Right atrium auricular region (tissue), 2 donors: ENCODE measurements at regions not wholly inside any gene's neighbourhood (a gene's known extent, or its start where the extent isn't known, plus 50 kb on each side); places are given as distances from the start of the nearest gene placed in this dataset.

Source experiments
- DNase-seq: peaks from one replicate; pipeline ENCODE4 v3.0.0-alpha.2; 2019; ENCODE audit warnings: low spot score
- H3K27ac ChIP-seq, 2 donors: fragments of 200-600 bp; sonication (generic); 1 replicate in 1 of 2; 2 replicates in 1 of 2; pipeline ENCODE4 v1.5.1; 2016 to 2019
- H3K27me3 ChIP-seq, 2 donors: fragments of 200-600 bp; sonication (generic); one replicate each; pipeline versions ENCODE4 v1.5.1 to v1.6.0; 2017 to 2019
- H3K36me3 ChIP-seq: fragments of 200-600 bp; sonication (generic); one replicate; pipeline ENCODE4 v1.5.1; 2016
- H3K4me1 ChIP-seq, 2 donors: fragments of 200-600 bp; sonication (generic); one replicate each; pipeline versions ENCODE4 v1.5.1 to v1.6.0; 2017 to 2019
- H3K4me3 ChIP-seq, 2 donors: fragments of 200-600 bp; sonication (generic); 1 replicate in 1 of 2; 2 replicates in 1 of 2; pipeline ENCODE4 v1.5.1; 2017 to 2019; ENCODE audit warnings: mild to moderate bottlenecking in 1 of 2, moderate library complexity in 1 of 2
- H3K9me3 ChIP-seq, 2 donors: fragments of 200-600 bp; sonication (generic); one replicate each; pipeline ENCODE4 v1.5.1; 2019
- CTCF ChIP-seq, 2 donors: fragments of 200-600 bp; sonication (generic); IDR thresholded peaks; one replicate each; pipeline ENCODE4 v1.5.1; 2019; ENCODE audit warnings: antibody characterized with exemption in 2 of 2

- TF ChIP-seq CTCF (IDR thresholded peaks at IDR 0.05): no peak
- Histone ChIP-seq H3K27ac (no peak overlapping the region), H3K4me3 (no peak overlapping the region), H3K27me3 (no peaks in the 10 kb centered on the region), H3K4me1 (no peaks in the 10 kb centered on the region), H3K36me3 (no peaks in the 10 kb centered on the region), H3K9me3 (no peaks in the 10 kb centered on the region)
- DNase-seq: no peak
Measured at GRCh38 chr3:186469525-186469924, 74.7 kb downstream of the CRYGS start.

GRCh38 chr3:186467969-186468368 is 76.2 kb downstream of the CRYGS start:
- no peak for DNase-seq
- no peaks in the 10 kb centered on the region for H3K9me3 ChIP-seq
- no peaks in the 10 kb centered on the region for H3K27me3 ChIP-seq
- H3K4me1 ChIP-seq: no peaks in the 10 kb centered on the region
- TF ChIP-seq CTCF (IDR thresholded peaks at IDR 0.05): no peak
- no peaks in the 10 kb centered on the region for H3K36me3 ChIP-seq
- H3K4me3 ChIP-seq: no peak overlapping the region
- no peak overlapping the region for H3K27ac ChIP-seq

GRCh38 chr3:186466391-186466974 is 77.7 kb downstream of the CRYGS start:
- Histone ChIP-seq H3K9me3 (no peaks in the 10 kb centered on the region), H3K4me1 (no peaks in the 10 kb centered on the region), H3K27ac (no peak overlapping the region), H3K4me3 (no peak overlapping the region), H3K36me3 (no peaks in the 10 kb centered on the region), H3K27me3 (no peaks in the 10 kb centered on the region)
- no peak for TF ChIP-seq CTCF (IDR thresholded peaks at IDR 0.05)
- DNase-seq: no peak

- TF ChIP-seq CTCF (IDR thresholded peaks at IDR 0.05): no peak
- DNase-seq: no peak
- no peaks in the 10 kb centered on the region for H3K9me3 ChIP-seq
Measured at GRCh38 chr3:186465508-186465907, 78.7 kb downstream of the CRYGS start.

GRCh38 chr3:186464424-186465093 is 79.6 kb downstream of the CRYGS start:
- Histone ChIP-seq H3K27me3 (no peaks in the 10 kb centered on the region), H3K4me1 (no peaks in the 10 kb centered on the region), H3K27ac (no peak overlapping the region), H3K9me3 (no peaks in the 10 kb centered on the region), H3K36me3 (no peaks in the 10 kb centered on the region), H3K4me3 (no peak overlapping the region)
- no peak for DNase-seq
- no peak for TF ChIP-seq CTCF (IDR thresholded peaks at IDR 0.05)

More at GRCh38 chr3:186465508-186465907, 78.7 kb downstream of the CRYGS start:
- Histone ChIP-seq H3K27me3 (no peaks in the 10 kb centered on the region), H3K27ac (no peak overlapping the region), H3K4me3 (no peak overlapping the region), H3K4me1 (no peaks in the 10 kb centered on the region), H3K36me3 (no peaks in the 10 kb centered on the region)

- H3K4me1 ChIP-seq: no peaks in the 10 kb centered on the region
- H3K9me3 ChIP-seq: no peaks in the 10 kb centered on the region
- H3K36me3 ChIP-seq: no peaks in the 10 kb centered on the region
- H3K4me3 ChIP-seq: no peak overlapping the region
- no peak for DNase-seq
- TF ChIP-seq CTCF (IDR thresholded peaks at IDR 0.05): no peak
- H3K27me3 ChIP-seq: no peaks in the 10 kb centered on the region
- no peak overlapping the region for H3K27ac ChIP-seq
Measured at GRCh38 chr3:186461141-186461540, 83.0 kb downstream of the CRYGS start.
